ENCODE measurements at regions not wholly inside any gene's neighbourhood (a gene's known extent, or its start where the extent isn't known, plus 50 kb on each side); places are given as distances from the start of the nearest gene placed in this dataset.
A peak's percentile ranks its signal among the peaks of the same experiment; 100 is the strongest.

- DNase-seq = no peak
- H3K9me3 ChIP-seq = no peaks in the 10 kb centered on the region
- H3K36me3 ChIP-seq = no peaks in the 10 kb centered on the region
- peaks cover 11% of the 10 kb centered on the region for H3K4me1 ChIP-seq (ENCODE audit: insufficient read depth)
- H3K27ac ChIP-seq = peak overlapping the region in 1 of 2 donors; percentile 5
- 12 to 20% (median 18%) methylated on average over 2 of the region's 2 CpGs for WGBS, 3 donors
- H3K27me3 ChIP-seq = no peaks in the 10 kb centered on the region
- no peak for TF ChIP-seq POLR2A (IDR thresholded peaks at IDR 0.05)
- no peak for TF ChIP-seq CTCF (IDR thresholded peaks at IDR 0.05)
- no peak for TF ChIP-seq EP300 (IDR thresholded peaks at IDR 0.05)
- intact Hi-C loops (cut with DNase I) = loop anchor here in 3 of 4 donors (5.0 to 10.0 kb wide), 3 partner anchors 365 to 545 kb away; partner anchors contain the start of gene SESN3 (in 1 of the 3)
- H3K4me3 ChIP-seq = no peak overlapping the region
Measured at GRCh38 chr11:95702526-95702925, 87.1 kb downstream of the FAM76B start.

GRCh38 chr11:95700471-95700817, 89.1 kb downstream of the FAM76B start:
- intact Hi-C loops (cut with DNase I) = loop anchor here in 3 of 4 donors (5.0 to 10.0 kb wide), 3 partner anchors 363 to 543 kb away; partner anchors contain the start of gene SESN3 (in 1 of the 3)
- no peak overlapping the region for H3K27ac ChIP-seq
- no peaks in the 10 kb centered on the region for H3K27me3 ChIP-seq
- no peak for DNase-seq
- H3K9me3 ChIP-seq = no peaks in the 10 kb centered on the region
- no peak overlapping the region for H3K4me3 ChIP-seq
- 80 to 88% (median 80%) methylated on average over 6 of the region's 6 CpGs for WGBS, 3 donors
- TF ChIP-seq POLR2A (IDR thresholded peaks at IDR 0.05) (no peak), CTCF (IDR thresholded peaks at IDR 0.05) (no peak), EP300 (IDR thresholded peaks at IDR 0.05) (no peak)
- peaks cover 12% of the 10 kb centered on the region for H3K4me1 ChIP-seq (ENCODE audit: insufficient read depth)
- H3K36me3 ChIP-seq = no peaks in the 10 kb centered on the region

- Histone ChIP-seq H3K27ac (no peak overlapping the region), H3K4me1 (ENCODE audit: insufficient read depth) (peaks cover 11% of the 10 kb centered on the region)
- 69 to 74% (median 73%) methylated on average over 2 of the region's 2 CpGs for WGBS, 3 donors
Measured at GRCh38 chr11:95699631-95700470, 89.7 kb downstream of the FAM76B start.

More at GRCh38 chr11:95699631-95700470, 89.7 kb downstream of the FAM76B start:
- H3K9me3 ChIP-seq = no peaks in the 10 kb centered on the region
- TF ChIP-seq POLR2A (IDR thresholded peaks at IDR 0.05) = no peak
- no peak for TF ChIP-seq CTCF (IDR thresholded peaks at IDR 0.05)
- TF ChIP-seq EP300 (IDR thresholded peaks at IDR 0.05) = no peak
- H3K4me3 ChIP-seq = no peak overlapping the region
- no peaks in the 10 kb centered on the region for H3K27me3 ChIP-seq
- intact Hi-C loops (cut with DNase I) = loop anchor here in 3 of 4 donors (5.0 to 10.0 kb wide), 5 partner anchors 185 to 543 kb away; partner anchors contain the start of gene SESN3 (in 2 of the 3)
- H3K36me3 ChIP-seq = no peaks in the 10 kb centered on the region
- no peak for DNase-seq

Data from ovary (tissue), 7 donors.